ENCODE measurements at regions not wholly inside any gene's neighbourhood (a gene's known extent, or its start where the extent isn't known, plus 50 kb on each side); places are given as distances from the start of the nearest gene placed in this dataset.
"Not testable (repeated sequence)": the region's sequence is repeated elsewhere in the genome, so short reads cannot be mapped to it uniquely, and the experiment has no call there.

DNA sequence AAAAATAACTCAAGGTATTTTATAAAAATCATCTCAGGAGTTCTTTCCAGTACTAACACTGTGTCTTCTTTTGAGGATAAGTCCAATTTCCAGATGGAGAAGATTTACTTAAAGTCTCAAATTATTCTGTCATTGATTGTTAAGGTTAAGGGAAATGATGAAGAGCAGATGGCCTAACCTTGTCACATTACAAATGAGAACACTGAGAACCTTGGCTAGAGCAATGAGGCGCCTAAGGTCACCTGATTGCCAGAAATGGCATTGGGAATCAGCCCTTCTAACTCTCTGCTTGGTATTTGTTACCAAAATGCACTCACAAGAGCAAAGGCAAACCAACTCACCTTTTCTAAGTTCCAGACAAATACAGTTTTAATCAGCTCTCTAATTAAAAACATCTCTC lies 835.1 kb downstream of the RNF144A start:
- Histone ChIP-seq H3K27me3 (ENCODE audit: control insufficient read depth, insufficient read depth, low read length) (no peaks in the 10 kb centered on the region), H3K36me3 (ENCODE audit: control insufficient read depth, insufficient read depth, low read length) (no peaks in the 10 kb centered on the region), H3K27ac (ENCODE audit: low read length) (no peak overlapping the region), H3K9me3 (replicated peaks; ENCODE audit: control insufficient read depth, low read depth, low read length) (peaks cover 6% of the 10 kb centered on the region), H3K4me1 (ENCODE audit: control insufficient read depth, insufficient read depth, low read length) (no peaks in the 10 kb centered on the region), H3K4me3 (ENCODE audit: low read length) (no peak overlapping the region)
- WGBS (ENCODE audit: insufficient coverage) = 100% methylated on average over 1 of the region's 1 CpG
- no peak for DNase-seq

DNA sequence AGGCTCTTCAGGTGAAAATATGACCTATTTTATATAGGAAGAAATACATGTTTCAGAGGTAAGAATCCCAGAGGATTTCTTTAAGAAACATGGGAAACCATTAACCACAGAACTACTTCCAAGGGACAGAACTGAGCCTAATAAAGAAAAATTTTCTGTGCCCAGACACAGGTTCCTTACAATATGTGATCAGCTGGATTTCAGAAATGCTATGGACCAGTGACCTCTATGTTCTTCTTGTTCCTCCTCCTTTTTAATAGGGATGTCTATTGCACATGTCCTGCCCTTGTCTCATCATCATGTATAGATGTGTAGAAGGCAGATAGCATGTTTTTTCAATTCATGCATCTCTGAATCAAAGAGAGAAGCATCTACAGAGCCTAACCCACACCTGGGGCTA lies 836.6 kb downstream of the RNF144A start:
- DNase-seq = no peak
- H3K27ac ChIP-seq (ENCODE audit: low read length) = no peak overlapping the region

DNA sequence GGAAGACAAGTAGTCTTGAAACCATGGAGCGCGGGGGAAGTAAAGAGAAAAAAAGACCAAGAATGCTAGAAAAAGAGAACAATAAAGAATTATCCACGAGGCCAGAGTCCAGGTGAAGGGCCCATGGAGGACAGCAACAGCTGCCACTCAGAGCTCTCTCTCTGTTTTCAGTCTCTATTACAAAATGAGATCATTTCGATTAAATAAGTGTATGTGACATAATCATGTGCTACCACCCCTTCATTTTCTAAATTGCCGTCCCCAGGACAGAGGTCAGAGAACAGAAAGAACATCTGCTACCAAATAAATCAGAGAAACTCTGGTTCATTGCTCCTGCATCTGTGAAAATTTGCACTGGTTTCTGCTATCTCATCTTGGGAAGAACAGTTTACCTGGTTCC lies 838.7 kb downstream of the RNF144A start:
- H3K36me3 ChIP-seq (ENCODE audit: control insufficient read depth, insufficient read depth, low read length) = no peaks in the 10 kb centered on the region
- H3K9me3 ChIP-seq (replicated peaks; ENCODE audit: control insufficient read depth, low read depth, low read length) = peaks cover 6% of the 10 kb centered on the region
- no peak for DNase-seq
- H3K27me3 ChIP-seq (ENCODE audit: control insufficient read depth, insufficient read depth, low read length) = no peaks in the 10 kb centered on the region
- 94% methylated on average over 2 of the region's 5 CpGs for WGBS (ENCODE audit: insufficient coverage)
- no peak overlapping the region for H3K27ac ChIP-seq (ENCODE audit: low read length)
- no peak overlapping the region for H3K4me3 ChIP-seq (ENCODE audit: low read length)
- H3K4me1 ChIP-seq (ENCODE audit: control insufficient read depth, insufficient read depth, low read length) = no peaks in the 10 kb centered on the region

More for the DNA sequence above, 836.6 kb downstream of the RNF144A start:
- H3K4me3 ChIP-seq (ENCODE audit: low read length) = no peak overlapping the region
- H3K4me1 ChIP-seq (ENCODE audit: control insufficient read depth, insufficient read depth, low read length) = no peaks in the 10 kb centered on the region
- no peaks in the 10 kb centered on the region for H3K36me3 ChIP-seq (ENCODE audit: control insufficient read depth, insufficient read depth, low read length)
- H3K9me3 ChIP-seq (replicated peaks; ENCODE audit: control insufficient read depth, low read depth, low read length) = peaks cover 6% of the 10 kb centered on the region
- no peaks in the 10 kb centered on the region for H3K27me3 ChIP-seq (ENCODE audit: control insufficient read depth, insufficient read depth, low read length)

GRCh38 chr2:7758073-7758759 lies 841.0 kb downstream of the RNF144A start:
- no peaks in the 10 kb centered on the region for H3K27me3 ChIP-seq (ENCODE audit: control insufficient read depth, insufficient read depth, low read length)
- no peaks in the 10 kb centered on the region for H3K36me3 ChIP-seq (ENCODE audit: control insufficient read depth, insufficient read depth, low read length)
- H3K9me3 ChIP-seq (replicated peaks; ENCODE audit: control insufficient read depth, low read depth, low read length) = peaks cover 12% of the 10 kb centered on the region
- H3K4me1 ChIP-seq (ENCODE audit: control insufficient read depth, insufficient read depth, low read length) = no peaks in the 10 kb centered on the region
- no peak overlapping the region for H3K27ac ChIP-seq (ENCODE audit: low read length)
- no CpG with 5 or more reads among the region's 3 CpGs for WGBS (ENCODE audit: insufficient coverage)
- H3K4me3 ChIP-seq (ENCODE audit: low read length) = no peak overlapping the region
- DNase-seq = no peak

DNA sequence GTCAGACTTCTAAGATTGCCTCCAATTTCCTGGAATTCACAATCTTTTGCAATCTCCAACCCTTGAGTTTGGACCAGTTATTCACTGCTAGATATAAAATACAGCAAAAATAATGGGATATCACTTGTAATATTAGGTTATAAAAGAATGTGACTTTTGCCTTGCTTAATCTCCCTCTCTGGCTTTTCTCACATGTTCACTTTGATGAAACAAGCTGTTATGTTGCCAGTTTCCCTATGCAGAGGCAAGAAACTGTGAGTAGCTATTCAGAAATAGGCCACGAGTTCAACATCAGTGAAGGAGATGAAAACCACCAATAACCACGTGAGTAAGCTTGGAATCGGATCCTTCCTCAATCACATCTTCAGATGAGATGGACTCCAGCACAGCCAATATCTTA lies 842.7 kb downstream of the RNF144A start:
- H3K36me3 ChIP-seq (ENCODE audit: control insufficient read depth, insufficient read depth, low read length) = no peaks in the 10 kb centered on the region
- DNase-seq = no peak
- no peaks in the 10 kb centered on the region for H3K27me3 ChIP-seq (ENCODE audit: control insufficient read depth, insufficient read depth, low read length)
- no peak overlapping the region for H3K4me3 ChIP-seq (ENCODE audit: low read length)
- no peak overlapping the region for H3K27ac ChIP-seq (ENCODE audit: low read length)
- H3K9me3 ChIP-seq (replicated peaks; ENCODE audit: control insufficient read depth, low read depth, low read length) = peaks cover 14% of the 10 kb centered on the region
- H3K4me1 ChIP-seq (ENCODE audit: control insufficient read depth, insufficient read depth, low read length) = no peaks in the 10 kb centered on the region
- no CpG with 5 or more reads among the region's 3 CpGs for WGBS (ENCODE audit: insufficient coverage)

DNA sequence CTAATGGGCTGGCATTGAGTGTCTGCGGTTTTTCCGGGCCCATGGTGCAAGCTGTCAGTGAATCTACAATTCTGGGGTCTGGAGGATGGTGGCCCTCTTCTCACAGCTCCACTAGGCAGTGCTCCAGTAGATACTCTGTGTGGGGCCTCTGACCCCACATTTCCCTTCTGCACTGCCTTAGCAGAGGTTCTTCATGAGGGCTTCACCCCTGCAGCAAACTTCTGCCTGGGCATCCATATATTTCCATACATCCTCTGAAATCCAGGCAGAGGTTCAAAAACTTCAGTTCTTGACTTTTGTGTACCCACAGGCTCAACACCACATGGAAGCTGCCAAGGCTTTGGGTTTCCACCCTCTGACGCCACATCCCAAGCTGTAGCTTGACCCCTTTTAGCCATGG lies 846.2 kb downstream of the RNF144A start:
- not testable (repeated sequence) for H3K27me3 ChIP-seq (ENCODE audit: control insufficient read depth, insufficient read depth, low read length); H3K4me3 ChIP-seq (ENCODE audit: low read length); DNase-seq; H3K36me3 ChIP-seq (ENCODE audit: control insufficient read depth, insufficient read depth, low read length); H3K27ac ChIP-seq (ENCODE audit: low read length); H3K4me1 ChIP-seq (ENCODE audit: control insufficient read depth, insufficient read depth, low read length)
- peaks cover 14% of the 10 kb centered on the region for H3K9me3 ChIP-seq (replicated peaks; ENCODE audit: control insufficient read depth, low read depth, low read length)
- WGBS (ENCODE audit: insufficient coverage) = 100% methylated on average over 1 of the region's 3 CpGs

DNA sequence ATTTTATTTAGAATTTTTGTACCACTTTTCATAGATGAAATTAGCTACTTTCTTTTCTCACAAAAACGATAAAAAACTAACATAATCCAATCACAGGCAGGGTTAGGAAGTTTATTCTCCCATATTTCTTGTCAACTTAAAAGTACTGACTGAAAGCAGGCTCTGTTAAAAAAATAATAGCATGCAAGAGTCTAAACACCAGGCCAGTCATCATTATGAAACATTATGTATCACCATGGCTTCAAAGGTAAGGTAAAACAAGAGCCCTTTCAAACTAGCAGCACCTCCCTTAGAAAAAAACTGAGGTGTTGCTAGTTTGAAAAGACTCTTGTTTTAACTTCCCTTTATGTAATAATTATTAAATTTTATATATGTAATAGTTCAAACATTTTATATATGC lies 848.0 kb downstream of the RNF144A start:
- no peak for DNase-seq
- no peak overlapping the region for H3K4me3 ChIP-seq (ENCODE audit: low read length)
- no peaks in the 10 kb centered on the region for H3K4me1 ChIP-seq (ENCODE audit: control insufficient read depth, insufficient read depth, low read length)
- no peak overlapping the region for H3K27ac ChIP-seq (ENCODE audit: low read length)
- H3K9me3 ChIP-seq (replicated peaks; ENCODE audit: control insufficient read depth, low read depth, low read length) = peaks cover 14% of the 10 kb centered on the region
- no CpG with 5 or more reads among the region's 1 CpG for WGBS (ENCODE audit: insufficient coverage)
- no peaks in the 10 kb centered on the region for H3K36me3 ChIP-seq (ENCODE audit: control insufficient read depth, insufficient read depth, low read length)
- H3K27me3 ChIP-seq (ENCODE audit: control insufficient read depth, insufficient read depth, low read length) = no peaks in the 10 kb centered on the region

GRCh38 chr2:7766088-7766722 lies 849.0 kb downstream of the RNF144A start:
- WGBS (ENCODE audit: insufficient coverage) = 85% methylated on average over 5 of the region's 8 CpGs
- peaks cover 14% of the 10 kb centered on the region for H3K9me3 ChIP-seq (replicated peaks; ENCODE audit: control insufficient read depth, low read depth, low read length)
- no peak overlapping the region for H3K4me3 ChIP-seq (ENCODE audit: low read length)
- H3K27me3 ChIP-seq (ENCODE audit: control insufficient read depth, insufficient read depth, low read length) = no peaks in the 10 kb centered on the region
- no peak for DNase-seq
- H3K27ac ChIP-seq (ENCODE audit: low read length) = no peak overlapping the region
- no peaks in the 10 kb centered on the region for H3K4me1 ChIP-seq (ENCODE audit: control insufficient read depth, insufficient read depth, low read length)
- H3K36me3 ChIP-seq (ENCODE audit: control insufficient read depth, insufficient read depth, low read length) = no peaks in the 10 kb centered on the region

GRCh38 chr2:7766978-7767565 lies 849.9 kb downstream of the RNF144A start:
- no peaks in the 10 kb centered on the region for H3K4me1 ChIP-seq (ENCODE audit: control insufficient read depth, insufficient read depth, low read length)
- H3K4me3 ChIP-seq (ENCODE audit: low read length) = no peak overlapping the region

DNA sequence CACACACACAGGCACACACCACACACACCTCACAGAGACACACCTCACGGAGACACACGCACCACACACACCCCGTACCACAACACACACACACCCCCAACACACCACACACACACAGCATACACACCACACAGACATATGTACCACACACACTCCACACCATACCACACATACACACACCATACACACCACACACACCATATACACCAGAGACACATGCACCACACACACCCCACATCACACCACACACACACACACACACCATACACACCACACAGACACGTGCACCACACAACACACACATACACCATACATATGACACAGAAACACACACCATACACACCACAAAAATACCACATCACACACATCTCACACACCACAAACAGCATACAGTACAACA lies 850.7 kb downstream of the RNF144A start:
- Histone ChIP-seq H3K4me1 (ENCODE audit: control insufficient read depth, insufficient read depth, low read length) (no peaks in the 10 kb centered on the region), H3K27me3 (ENCODE audit: control insufficient read depth, insufficient read depth, low read length) (no peaks in the 10 kb centered on the region), H3K27ac (ENCODE audit: low read length) (no peak overlapping the region), H3K4me3 (ENCODE audit: low read length) (no peak overlapping the region), H3K9me3 (replicated peaks; ENCODE audit: control insufficient read depth, low read depth, low read length) (peaks cover 11% of the 10 kb centered on the region), H3K36me3 (ENCODE audit: control insufficient read depth, insufficient read depth, low read length) (no peaks in the 10 kb centered on the region)
- 97% methylated on average over 4 of the region's 4 CpGs for WGBS (ENCODE audit: insufficient coverage)
- DNase-seq = no peak

More at GRCh38 chr2:7766978-7767565, 849.9 kb downstream of the RNF144A start:
- Histone ChIP-seq H3K9me3 (replicated peaks; ENCODE audit: control insufficient read depth, low read depth, low read length) (peaks cover 14% of the 10 kb centered on the region), H3K36me3 (ENCODE audit: control insufficient read depth, insufficient read depth, low read length) (no peaks in the 10 kb centered on the region), H3K27ac (ENCODE audit: low read length) (no peak overlapping the region), H3K27me3 (ENCODE audit: control insufficient read depth, insufficient read depth, low read length) (no peaks in the 10 kb centered on the region)
- 91% methylated on average over 26 of the region's 26 CpGs for WGBS (ENCODE audit: insufficient coverage)
- DNase-seq = no peak

Data from muscle of leg (tissue), 3 donors.